Ureter (tissue), 1 donor: ENCODE measurements at regions not wholly inside any gene's neighbourhood (a gene's known extent, or its start where the extent isn't known, plus 50 kb on each side); places are given as distances from the start of the nearest gene placed in this dataset.
"Not testable (repeated sequence)": the region's sequence is repeated elsewhere in the genome, so short reads cannot be mapped to it uniquely, and the experiment has no call there.

Experiments
- DNase-seq: peaks from one replicate; pipeline ENCODE4 v3.0.0-alpha.2; 2020; ENCODE audit warnings: low spot score
- donor health status: DM: yes; HTN: yes; CAD: no.

- no peak for DNase-seq
These were observed 118.3 kb upstream of the WSCD1 start for GRCh38 chr17:5951912-5952311.

DNA sequence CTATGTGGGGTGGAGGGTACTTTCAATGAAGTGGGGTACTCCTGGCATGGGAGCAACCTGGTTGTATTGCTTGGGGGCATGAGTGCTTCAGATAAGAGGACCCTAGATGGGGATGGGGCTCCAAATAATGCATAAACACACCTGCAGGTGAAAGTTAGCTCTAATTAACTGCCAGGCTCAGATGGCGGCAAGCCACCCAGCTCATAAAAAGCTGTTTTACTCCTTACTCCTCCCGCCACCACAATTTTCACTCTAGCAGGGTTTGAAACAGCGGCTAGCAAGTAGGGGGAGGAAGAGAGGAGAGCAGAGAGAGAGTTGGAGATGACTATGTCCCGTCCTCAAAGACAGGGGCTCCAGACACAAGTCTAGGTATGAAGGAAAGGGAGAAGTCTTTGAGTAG, 117.7 kb upstream of the WSCD1 start:
- no peak for DNase-seq

- no peak for DNase-seq
These were observed 114.4 kb upstream of the WSCD1 start for GRCh38 chr17:5955764-5956163.

DNA sequence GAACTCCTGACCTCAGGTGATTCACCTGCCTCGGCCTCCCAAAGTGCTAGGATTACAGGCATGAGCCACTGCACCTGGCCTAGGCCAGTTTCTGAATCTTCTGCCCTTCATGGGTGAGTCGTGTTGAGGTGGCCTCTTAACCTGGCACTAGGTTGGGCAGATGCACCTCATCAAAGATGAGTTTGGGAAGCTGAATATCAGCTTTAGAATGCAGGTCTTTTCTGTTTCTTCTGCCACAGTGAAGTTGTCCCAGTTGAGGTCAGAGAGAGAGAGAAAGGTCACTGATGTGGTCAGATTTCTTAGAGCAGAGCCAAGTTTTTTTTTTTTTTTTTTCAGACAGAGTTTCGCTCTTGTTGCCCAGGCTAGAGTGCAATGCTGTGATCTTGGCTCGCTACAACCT, 111.3 kb upstream of the WSCD1 start:
- DNase-seq, result no peak

- no peak for DNase-seq
These were observed 107.8 kb upstream of the WSCD1 start for GRCh38 chr17:5962371-5962770.

- DNase-seq, result no peak
These were observed 98.2 kb upstream of the WSCD1 start for GRCh38 chr17:5971969-5972368.

GRCh38 chr17:5973410-5973809, 96.8 kb upstream of the WSCD1 start:
- DNase-seq, result no peak

DNA sequence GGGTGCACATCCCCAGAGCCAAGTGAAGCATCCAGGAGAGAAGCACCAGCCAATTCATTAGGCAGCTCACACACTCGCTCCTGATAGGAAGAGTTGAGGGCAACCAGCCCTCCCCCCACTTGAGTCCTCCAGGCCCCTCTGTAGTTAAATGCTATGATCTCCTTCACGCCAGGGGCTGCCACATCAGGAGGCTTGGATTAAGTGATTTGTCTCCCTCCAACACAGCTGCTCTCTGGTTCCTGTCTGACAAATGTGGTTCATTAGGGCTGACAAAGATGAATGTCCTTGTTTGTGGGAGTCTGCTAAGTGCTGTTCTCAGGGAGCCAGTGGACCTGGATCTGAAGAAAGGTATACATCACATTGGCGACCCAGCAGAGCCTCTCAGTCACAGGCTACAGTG, 94.5 kb upstream of the WSCD1 start:
- no peak for DNase-seq

GRCh38 chr17:5976251-5976650, 93.9 kb upstream of the WSCD1 start:
- DNase-seq, result no peak

DNA sequence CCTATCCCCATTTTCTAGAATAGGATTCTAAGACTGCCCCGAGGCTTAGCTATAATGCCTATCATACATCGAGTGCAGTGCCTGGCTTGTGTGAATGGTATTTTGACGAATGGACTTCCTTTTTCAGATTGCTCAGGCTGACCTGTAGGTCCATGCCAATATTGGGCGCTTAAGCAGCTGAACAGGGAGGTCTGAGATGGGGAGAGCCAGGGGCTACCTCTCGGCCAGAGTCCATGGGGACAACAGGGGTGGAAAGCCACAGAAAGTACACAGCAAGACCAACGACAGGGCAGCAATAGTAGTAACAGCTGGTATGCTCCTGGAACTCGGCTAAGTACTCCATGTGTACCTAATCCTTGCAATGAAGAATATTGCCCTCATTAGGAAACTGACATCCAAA, 91.7 kb upstream of the WSCD1 start:
- DNase-seq, result no peak

DNA sequence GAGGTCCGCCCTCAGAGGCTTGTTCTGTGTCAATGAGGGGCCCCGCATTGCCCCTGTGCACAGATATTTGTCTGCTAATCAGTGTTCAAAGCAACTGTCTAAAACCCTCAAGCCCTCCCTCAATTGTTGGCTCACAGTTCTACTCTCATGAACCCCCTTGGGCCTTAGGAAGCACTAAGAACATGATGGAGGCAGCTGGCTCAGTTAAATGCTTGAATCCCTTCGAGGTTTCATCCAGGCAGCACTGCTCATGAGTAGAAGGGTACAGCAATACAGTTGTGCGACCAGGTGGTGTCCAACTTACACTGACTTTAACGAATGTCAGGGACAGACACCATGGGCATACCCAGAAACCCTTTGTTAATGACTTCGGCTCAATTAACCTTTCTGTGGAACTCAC, 89.2 kb upstream of the WSCD1 start:
- no peak for DNase-seq

- DNase-seq, result no peak
These were observed 83.5 kb upstream of the WSCD1 start for GRCh38 chr17:5986644-5987043.

DNA sequence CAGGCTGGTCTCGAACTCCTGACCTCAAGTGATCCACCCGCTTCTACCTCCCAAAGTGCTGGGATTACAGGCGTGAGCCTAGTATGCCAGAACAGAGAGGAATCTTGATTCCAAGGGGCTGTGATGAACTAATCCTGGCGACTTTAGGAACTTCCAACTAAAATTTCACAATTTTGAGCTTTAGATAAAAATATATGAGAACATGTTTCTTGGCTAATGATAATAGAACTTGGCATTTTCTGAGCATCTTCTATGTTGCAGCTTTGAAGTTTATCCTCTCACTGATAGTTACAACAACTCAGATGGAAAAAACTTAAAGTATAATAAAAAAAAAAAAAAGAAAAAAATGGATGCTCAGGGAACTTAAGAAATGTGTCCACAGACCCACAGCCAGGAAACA, 69.8 kb upstream of the WSCD1 start:
- no peak for DNase-seq

GRCh38 chr17:6003221-6003620, 67.0 kb upstream of the WSCD1 start:
- not testable (repeated sequence) for DNase-seq

DNA sequence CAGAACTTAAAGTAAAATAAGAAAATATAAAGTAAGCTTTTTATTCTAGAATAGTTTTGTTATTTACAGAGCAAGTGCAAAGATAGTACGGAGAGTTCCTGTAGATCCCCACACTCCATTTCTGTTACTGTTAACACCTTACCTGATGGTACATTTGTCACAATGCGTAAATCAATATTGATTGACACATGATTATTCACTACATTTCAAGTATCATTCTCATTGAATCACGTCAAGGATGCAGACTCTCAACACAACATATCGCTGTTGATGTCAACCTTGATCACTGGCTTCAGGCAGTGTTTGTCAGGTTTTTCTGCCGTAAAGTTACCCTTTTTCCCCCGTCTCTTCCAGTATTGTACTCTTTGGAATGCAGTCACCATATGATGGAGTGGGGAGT, 64.2 kb upstream of the WSCD1 start:
- DNase-seq, result no peak

DNA sequence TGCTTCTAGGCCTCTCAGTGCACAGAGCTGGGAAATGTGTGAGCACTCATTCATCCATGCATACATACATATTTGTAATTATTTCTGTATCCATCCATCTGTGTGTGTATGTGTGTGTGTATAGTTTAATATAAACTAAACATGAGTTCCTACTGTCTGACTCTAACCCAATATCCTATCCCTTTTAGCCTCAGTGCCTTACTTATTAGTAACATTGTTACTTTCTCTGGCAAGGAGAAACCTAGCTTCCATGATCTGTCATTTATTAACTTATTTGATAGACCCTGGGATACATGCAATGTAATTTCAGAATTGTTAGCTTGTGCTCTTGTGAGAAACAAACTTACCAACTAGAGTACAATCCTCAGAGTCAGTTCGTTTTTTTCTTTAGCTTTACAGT, 59.0 kb upstream of the WSCD1 start:
- DNase-seq, result no peak

GRCh38 chr17:6018788-6019187, 51.4 kb upstream of the WSCD1 start:
- no peak for DNase-seq

GRCh38 chr17:6019959-6020358, 50.2 kb upstream of the WSCD1 start:
- no peak for DNase-seq

DNA sequence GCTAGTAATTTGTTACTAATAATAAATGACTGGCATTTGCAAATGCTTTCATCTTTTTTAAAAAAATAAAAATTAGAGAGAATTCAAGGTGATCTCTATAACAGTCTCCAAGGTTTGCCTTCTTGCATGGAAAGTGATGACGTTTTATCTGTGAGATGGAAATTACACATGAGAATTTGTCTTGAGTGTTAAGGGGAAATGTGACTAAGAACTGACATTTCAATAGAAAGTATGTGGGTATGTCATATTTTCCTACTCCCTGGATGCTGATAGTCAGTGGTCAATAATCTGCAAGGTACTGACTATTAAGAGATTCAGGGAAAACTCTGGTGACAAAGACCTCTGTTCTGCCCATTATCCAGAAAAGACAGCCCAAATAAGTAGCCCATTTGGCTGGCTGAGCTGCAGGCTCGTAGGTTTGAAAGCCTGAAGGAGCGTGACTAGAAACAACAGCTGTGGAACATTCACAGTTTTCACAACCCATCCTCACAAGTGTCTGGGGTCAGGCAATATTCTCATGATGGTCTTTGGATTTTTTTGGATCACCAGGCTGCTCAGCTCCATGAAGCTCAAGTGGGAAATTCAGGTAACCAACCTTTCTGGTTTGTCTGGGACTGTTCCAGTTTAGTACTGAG, 49.7 kb upstream of the WSCD1 start:
- no peak for DNase-seq
